ENCODE measurements at regions not wholly inside any gene's neighbourhood (a gene's known extent, or its start where the extent isn't known, plus 50 kb on each side); places are given as distances from the start of the nearest gene placed in this dataset.

DNA sequence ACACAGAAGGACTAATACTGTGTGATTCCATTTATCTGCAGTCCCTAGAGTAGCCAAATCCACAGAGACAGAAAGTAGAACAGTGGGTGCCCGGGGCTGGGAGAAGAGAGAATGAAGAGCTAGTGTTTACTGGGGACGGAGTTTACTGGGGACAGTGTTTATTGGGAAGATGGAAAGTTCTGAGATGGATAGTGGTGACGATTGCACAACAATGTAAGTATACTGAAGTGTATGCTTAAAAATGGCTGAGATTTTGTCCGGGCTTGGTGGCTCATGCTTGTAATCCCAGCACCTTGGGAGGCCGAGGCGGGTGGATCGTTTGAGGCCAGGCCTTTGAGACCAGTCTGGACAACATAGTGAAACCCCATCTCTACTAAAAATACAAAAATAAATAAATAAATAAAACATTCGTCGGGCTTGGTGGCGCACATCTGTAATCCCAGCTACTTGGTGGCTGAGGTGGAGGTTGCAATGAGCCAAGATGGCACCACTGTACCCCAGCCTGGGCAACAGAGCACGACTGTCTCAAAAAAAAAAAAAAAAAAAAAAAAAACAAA, 132.4 kb downstream of the CTTN start:
- TF ChIP-seq CTCF (conservative IDR thresholded peaks at IDR 0.05; ENCODE audit: low read length): no peak
- no peak overlapping the region for H3K4me3 ChIP-seq (ENCODE audit: low read length)
- no peak for DNase-seq (ENCODE audit: low read depth)

- DNase-seq (ENCODE audit: low read depth): no peak
- no peak for TF ChIP-seq CTCF (conservative IDR thresholded peaks at IDR 0.05; ENCODE audit: low read length)
- no peak overlapping the region for H3K4me3 ChIP-seq (ENCODE audit: low read length)
Measured at GRCh38 chr11:70531281-70532065, 133.1 kb downstream of the CTTN start.

DNA sequence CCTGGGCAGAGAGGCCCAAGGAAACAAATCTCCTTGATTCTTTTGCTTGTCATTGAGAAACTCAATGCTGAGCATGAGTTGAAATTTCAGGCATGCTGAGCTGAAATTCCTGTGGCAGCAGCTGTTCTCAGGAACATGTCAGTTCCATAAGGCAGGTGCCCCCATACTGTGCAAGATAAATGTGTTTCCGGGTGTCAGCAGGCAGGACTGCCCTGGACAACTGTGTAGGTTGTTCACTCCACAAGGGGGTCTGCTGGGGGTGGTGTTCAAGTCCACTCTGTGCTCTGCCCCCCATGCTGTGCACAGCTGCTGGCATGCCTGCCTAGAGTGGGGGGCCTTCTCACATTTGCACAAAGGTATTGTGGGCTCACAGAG, 133.7 kb downstream of the CTTN start:
- no peak for DNase-seq (ENCODE audit: low read depth)
- TF ChIP-seq CTCF (conservative IDR thresholded peaks at IDR 0.05; ENCODE audit: low read length): no peak

DNA sequence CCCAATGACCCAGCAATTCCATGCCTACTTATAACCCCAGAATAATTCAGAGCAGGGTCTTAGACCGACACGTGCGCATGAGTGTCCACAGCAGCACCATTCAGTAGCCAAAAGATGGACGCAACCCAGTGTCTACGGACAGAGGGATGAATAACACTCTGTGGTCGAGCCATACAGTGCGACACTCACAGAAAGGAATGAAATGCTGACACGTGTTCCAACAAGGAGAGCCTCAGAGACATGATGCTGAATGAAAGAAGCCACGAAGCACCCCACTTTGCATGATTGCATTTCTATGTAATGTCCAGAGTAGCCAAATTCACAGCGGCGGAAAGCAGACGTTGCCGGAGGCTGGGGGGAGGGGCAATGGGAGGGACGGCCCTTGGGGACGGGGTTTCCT, 134.4 kb downstream of the CTTN start:
- no peak for TF ChIP-seq CTCF (conservative IDR thresholded peaks at IDR 0.05; ENCODE audit: low read length)
- no peak overlapping the region for H3K4me3 ChIP-seq (ENCODE audit: low read length)
- DNase-seq (ENCODE audit: low read depth): peak; percentile 28

More for the DNA sequence above, 133.7 kb downstream of the CTTN start:
- H3K4me3 ChIP-seq (ENCODE audit: low read length): no peak overlapping the region

DNA sequence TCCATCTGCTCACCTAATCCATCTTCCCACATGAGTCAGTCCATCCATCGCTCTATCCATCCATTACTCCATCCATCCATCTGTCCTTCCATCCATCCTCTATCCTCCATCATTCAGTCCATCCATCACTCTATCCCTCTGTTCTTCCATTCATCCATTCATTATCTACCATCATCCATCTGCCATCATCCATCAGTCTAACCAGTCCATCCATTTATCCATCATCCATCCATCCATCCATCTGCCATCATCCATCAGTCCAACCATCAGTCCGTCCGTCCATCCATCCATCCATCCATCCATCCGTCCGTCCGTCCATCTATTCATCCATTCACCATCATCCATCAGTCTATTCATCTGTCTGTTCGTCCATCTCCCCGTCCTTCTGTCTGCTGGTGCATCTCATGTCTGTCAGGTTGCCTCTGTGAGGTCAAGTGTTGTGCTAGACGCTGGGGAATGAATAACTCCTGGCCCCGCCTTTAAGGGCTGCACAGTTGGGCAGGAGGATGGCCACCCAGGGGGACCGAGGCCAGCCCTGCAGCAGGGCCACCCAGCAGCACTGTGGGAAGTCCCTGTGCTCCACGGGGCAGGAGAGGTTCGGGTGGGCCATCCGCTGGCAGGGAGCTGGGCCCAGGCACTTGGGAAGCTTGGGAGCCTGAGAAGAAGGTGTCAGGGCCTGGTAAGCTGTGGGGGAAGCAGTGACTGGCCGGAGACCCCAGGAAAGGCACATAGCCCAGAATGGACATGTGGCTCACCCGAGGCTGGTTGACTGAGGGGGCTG, 137.1 kb downstream of the CTTN start:
- no peak overlapping the region for H3K4me3 ChIP-seq (ENCODE audit: low read length)
- TF ChIP-seq CTCF (conservative IDR thresholded peaks at IDR 0.05; ENCODE audit: low read length): no peak
- no peak for DNase-seq (ENCODE audit: low read depth)

GRCh38 chr11:70536051-70536877, 137.9 kb downstream of the CTTN start:
- no peak overlapping the region for H3K4me3 ChIP-seq (ENCODE audit: low read length)
- no peak for DNase-seq (ENCODE audit: low read depth)
- TF ChIP-seq CTCF (conservative IDR thresholded peaks at IDR 0.05; ENCODE audit: low read length): no peak
